ENCODE measurements at regions not wholly inside any gene's neighbourhood (a gene's known extent, or its start where the extent isn't known, plus 50 kb on each side); places are given as distances from the start of the nearest gene placed in this dataset.

DNA sequence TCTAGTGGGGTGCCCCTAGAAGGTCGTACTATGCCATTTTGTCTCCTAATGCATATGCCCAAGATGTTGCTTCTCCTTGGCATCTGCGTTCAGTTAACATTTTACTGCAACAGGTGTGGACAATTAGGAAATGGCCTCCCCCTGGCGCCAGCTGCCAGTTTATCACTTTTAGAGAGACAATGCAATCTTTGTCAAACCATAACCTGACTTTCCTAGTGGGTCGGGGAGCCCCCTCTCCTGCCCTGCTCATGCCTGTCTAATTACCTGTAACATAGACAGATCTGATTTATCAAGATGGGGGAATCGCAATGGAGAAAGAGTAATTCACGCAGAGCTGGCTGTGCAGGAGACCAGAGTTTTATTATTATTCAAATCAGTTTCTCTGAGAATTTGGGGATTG lies 353.7 kb upstream of the SGO1 start:
- no peaks in the 10 kb centered on the region for H3K9me1 ChIP-seq (ENCODE audit: insufficient read depth, low read length)
- H3K36me3 ChIP-seq (ENCODE audit: control insufficient read depth, insufficient read depth, low read length): no peaks in the 10 kb centered on the region
- TF ChIP-seq MAFK (IDR thresholded peaks at IDR 0.05; ENCODE audit: low read depth, low read length) (no peak), MAZ (IDR thresholded peaks at IDR 0.05; ENCODE audit: borderline replicate concordance, low read depth, low read length) (no peak), FOS (IDR thresholded peaks at IDR 0.05; ENCODE audit: low read depth, low read length) (no peak), CEBPB (IDR thresholded peaks at IDR 0.05; ENCODE audit: low read depth, low read length) (no peak), SMC3 (IDR thresholded peaks at IDR 0.05; ENCODE audit: low read depth, low read length) (no peak), BHLHE40 (IDR thresholded peaks at IDR 0.05; ENCODE audit: low read depth, low read length) (no peak), RFX5 (IDR thresholded peaks at IDR 0.05; ENCODE audit: low read depth, low read length) (no peak), RAD21 (IDR thresholded peaks at IDR 0.05; ENCODE audit: low read length) (no peak), NFE2L2 (IDR thresholded peaks at IDR 0.05; ENCODE audit: low read depth, low read length) (no peak), MXI1 (IDR thresholded peaks at IDR 0.05; ENCODE audit: borderline replicate concordance, low read depth, low read length) (no peak), CHD1 (IDR thresholded peaks at IDR 0.05; ENCODE audit: low read depth, low read length) (no peak), POLR2A (IDR thresholded peaks at IDR 0.05; ENCODE audit: low read depth, low read length) (no peak), RCOR1 (IDR thresholded peaks at IDR 0.05; ENCODE audit: insufficient replicate concordance, low read length) (no peak)
- TF ChIP-seq, protein P1, sequence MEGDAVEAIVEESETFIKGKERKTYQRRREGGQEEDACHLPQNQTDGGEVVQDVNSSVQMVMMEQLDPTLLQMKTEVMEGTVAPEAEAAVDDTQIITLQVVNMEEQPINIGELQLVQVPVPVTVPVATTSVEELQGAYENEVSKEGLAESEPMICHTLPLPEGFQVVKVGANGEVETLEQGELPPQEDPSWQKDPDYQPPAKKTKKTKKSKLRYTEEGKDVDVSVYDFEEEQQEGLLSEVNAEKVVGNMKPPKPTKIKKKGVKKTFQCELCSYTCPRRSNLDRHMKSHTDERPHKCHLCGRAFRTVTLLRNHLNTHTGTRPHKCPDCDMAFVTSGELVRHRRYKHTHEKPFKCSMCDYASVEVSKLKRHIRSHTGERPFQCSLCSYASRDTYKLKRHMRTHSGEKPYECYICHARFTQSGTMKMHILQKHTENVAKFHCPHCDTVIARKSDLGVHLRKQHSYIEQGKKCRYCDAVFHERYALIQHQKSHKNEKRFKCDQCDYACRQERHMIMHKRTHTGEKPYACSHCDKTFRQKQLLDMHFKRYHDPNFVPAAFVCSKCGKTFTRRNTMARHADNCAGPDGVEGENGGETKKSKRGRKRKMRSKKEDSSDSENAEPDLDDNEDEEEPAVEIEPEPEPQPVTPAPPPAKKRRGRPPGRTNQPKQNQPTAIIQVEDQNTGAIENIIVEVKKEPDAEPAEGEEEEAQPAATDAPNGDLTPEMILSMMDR (conservative IDR thresholded peaks at IDR 0.05; ENCODE audit: low read depth, low read length): no peak
- TF ChIP-seq, protein P2, sequence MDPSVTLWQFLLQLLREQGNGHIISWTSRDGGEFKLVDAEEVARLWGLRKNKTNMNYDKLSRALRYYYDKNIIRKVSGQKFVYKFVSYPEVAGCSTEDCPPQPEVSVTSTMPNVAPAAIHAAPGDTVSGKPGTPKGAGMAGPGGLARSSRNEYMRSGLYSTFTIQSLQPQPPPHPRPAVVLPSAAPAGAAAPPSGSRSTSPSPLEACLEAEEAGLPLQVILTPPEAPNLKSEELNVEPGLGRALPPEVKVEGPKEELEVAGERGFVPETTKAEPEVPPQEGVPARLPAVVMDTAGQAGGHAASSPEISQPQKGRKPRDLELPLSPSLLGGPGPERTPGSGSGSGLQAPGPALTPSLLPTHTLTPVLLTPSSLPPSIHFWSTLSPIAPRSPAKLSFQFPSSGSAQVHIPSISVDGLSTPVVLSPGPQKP (IDR thresholded peaks at IDR 0.05; ENCODE audit: borderline replicate concordance, low read depth, low read length): no peak
- TF ChIP-seq, protein P3, sequence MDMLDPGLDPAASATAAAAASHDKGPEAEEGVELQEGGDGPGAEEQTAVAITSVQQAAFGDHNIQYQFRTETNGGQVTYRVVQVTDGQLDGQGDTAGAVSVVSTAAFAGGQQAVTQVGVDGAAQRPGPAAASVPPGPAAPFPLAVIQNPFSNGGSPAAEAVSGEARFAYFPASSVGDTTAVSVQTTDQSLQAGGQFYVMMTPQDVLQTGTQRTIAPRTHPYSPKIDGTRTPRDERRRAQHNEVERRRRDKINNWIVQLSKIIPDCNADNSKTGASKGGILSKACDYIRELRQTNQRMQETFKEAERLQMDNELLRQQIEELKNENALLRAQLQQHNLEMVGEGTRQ (IDR thresholded peaks at IDR 0.05; ENCODE audit: low read depth, low read length): no peak
- BruUV-seq (replicated peaks): no TSS peak
- no peak overlapping the region for H4K5ac ChIP-seq (ENCODE audit: low read depth, low read length)
- H3K56ac ChIP-seq (ENCODE audit: extremely low read depth, insufficient read depth, low read length): no peak overlapping the region
- H3K18ac ChIP-seq (ENCODE audit: low read depth, low read length): no peak overlapping the region
- no peak overlapping the region for H3K4me2 ChIP-seq (ENCODE audit: low read depth, low read length)
- ATAC-seq (ENCODE audit: low read depth): no peak
- H2AK9ac ChIP-seq (replicated peaks; ENCODE audit: low read depth, low read length, poor library complexity): no peak overlapping the region
- no peak overlapping the region for H2BK15ac ChIP-seq (ENCODE audit: low read depth, low read length)
- in situ Hi-C loops (cut with MboI; ENCODE audit: low sequenced_read_pairs): no loop called here
- no peaks in the 10 kb centered on the region for H3K4me1 ChIP-seq (ENCODE audit: control insufficient read depth, insufficient read depth, low read length)
- WGBS, 2 experiments (ENCODE audit: extremely low coverage in 2 of 2, insufficient read length in 1 of 2): 100% methylated on average over 2 of the region's 6 CpGs; no CpG with 5 or more reads in 1 of the 2 experiments
- ChIA-PET POLR2A (ENCODE audit: unreplicated experiment) (no interaction called here), CTCF (no interaction called here)
- no peak overlapping the region for H2AK5ac ChIP-seq (ENCODE audit: low read depth, low read length)
- H2BK120ac ChIP-seq (ENCODE audit: low read depth, low read length): no peak overlapping the region
- H3K27me3 ChIP-seq (ENCODE audit: control insufficient read depth, insufficient read depth, low read length): no peaks in the 10 kb centered on the region
- H3K9me3 ChIP-seq (ENCODE audit: control insufficient read depth, insufficient read depth, low read length): no peaks in the 10 kb centered on the region; the same call in 1 of the 2 replicates
- no peak overlapping the region for H3K9ac ChIP-seq (ENCODE audit: low read depth, low read length)
- H4K91ac ChIP-seq (ENCODE audit: insufficient read depth, low read depth, low read length): no peak overlapping the region
- H3K79me1 ChIP-seq (ENCODE audit: low read depth in 1 of 2, low read length in 2 of 2): no peaks in the 10 kb centered on the region
- H2BK5ac ChIP-seq (ENCODE audit: low read depth, low read length, poor library complexity, severe bottlenecking): no peak overlapping the region
- no peak overlapping the region for H3K23ac ChIP-seq (ENCODE audit: low read depth, low read length)
- no peak overlapping the region for H2BK20ac ChIP-seq (ENCODE audit: low read depth, low read length)
- H2AFZ ChIP-seq (replicated peaks; ENCODE audit: low read length, poor library complexity): no peak overlapping the region
- no peak overlapping the region for H3K4me3 ChIP-seq (ENCODE audit: insufficient read depth, low read depth, low read length)
- DNase-seq: no peak
- H4K20me1 ChIP-seq (ENCODE audit: insufficient read depth, low read length): no peaks in the 10 kb centered on the region
- no peak overlapping the region for H3K27ac ChIP-seq (ENCODE audit: insufficient read depth, low read length)
- intact Hi-C loops (cut with micrococcal nuclease): no loop called here
- H3K4ac ChIP-seq (ENCODE audit: low read depth, low read length): no peak overlapping the region
- dilution Hi-C loops (cut with HindIII; ENCODE audit: low sequenced_read_pairs, unreplicated experiment): no loop called here
- H4K8ac ChIP-seq (ENCODE audit: low read depth in 2 of 2, low read length in 2 of 2): no peak overlapping the region
- no peak overlapping the region for H3K14ac ChIP-seq (replicated peaks; ENCODE audit: low read depth, low read length)
